ENCODE measurements at regions not wholly inside any gene's neighbourhood (a gene's known extent, or its start where the extent isn't known, plus 50 kb on each side); places are given as distances from the start of the nearest gene placed in this dataset.
"Not testable (repeated sequence)": the region's sequence is repeated elsewhere in the genome, so short reads cannot be mapped to it uniquely, and the experiment has no call there.

DNA sequence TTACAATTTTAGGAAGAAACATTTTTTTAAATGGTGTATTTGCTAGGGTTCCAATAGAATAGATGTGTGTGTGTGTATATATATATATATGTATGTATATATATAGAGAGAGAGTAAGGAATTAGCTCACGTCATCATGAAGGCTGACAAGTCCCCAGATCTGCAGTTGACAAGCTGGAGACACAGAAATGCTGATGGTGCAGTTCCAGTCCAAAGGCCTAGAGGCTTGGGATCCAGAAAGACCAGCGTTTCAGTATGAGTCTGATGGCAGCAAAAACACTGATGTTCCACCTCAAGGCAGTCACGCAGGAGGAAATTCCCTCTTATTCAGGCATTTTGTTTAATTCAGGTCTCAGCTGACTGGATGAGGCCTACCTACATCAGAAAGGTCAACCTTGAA is 386.8 kb downstream of the PTH2R start:
- Histone ChIP-seq H3K9ac (ENCODE audit: low read depth in 1 of 2, low read length in 2 of 2) (no peak overlapping the region), H3K36me3 (ENCODE audit: control insufficient read depth in 1 of 2, insufficient read depth in 2 of 2, low read length in 2 of 2) (no peaks in the 10 kb centered on the region)

DNA sequence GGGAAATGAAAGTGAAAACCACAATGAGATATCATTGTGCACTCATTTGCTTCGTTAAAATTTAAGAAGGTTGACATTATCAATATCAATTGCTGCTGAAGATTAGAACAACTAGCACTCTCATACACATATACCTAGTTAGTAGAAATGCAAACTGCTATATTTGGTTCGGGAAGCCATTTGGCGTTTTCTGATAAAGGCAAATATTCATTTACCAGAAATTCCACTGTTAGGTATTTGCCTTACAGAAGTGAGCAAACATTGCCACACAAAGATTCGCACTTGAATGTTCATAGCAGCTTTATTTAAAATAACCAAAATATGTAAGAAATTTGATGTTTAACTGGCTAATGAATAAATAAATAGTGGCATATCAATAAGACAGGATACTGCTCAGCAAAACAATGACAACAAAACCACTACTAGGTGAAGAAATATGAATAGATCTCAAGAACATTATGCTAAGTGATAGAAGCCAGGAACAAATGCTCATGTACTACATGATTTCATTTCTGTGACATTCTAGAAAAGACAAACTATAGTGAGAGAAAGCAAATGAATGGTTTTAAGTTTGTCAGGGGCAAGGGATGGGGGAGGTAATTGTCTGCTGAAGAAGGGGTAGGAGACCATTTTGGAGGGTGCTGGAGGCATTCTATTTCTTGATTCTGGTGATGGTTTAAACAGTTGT is 387.8 kb downstream of the PTH2R start:
- Histone ChIP-seq H3K9ac (ENCODE audit: low read depth in 1 of 2, low read length in 2 of 2) (no peak overlapping the region), H3K36me3 (ENCODE audit: control insufficient read depth in 1 of 2, insufficient read depth in 2 of 2, low read length in 2 of 2) (no peaks in the 10 kb centered on the region), H3K27me3 (ENCODE audit: control insufficient read depth in 1 of 2, insufficient read depth in 2 of 2, low read length in 2 of 2) (no peaks in the 10 kb centered on the region), H3K9me3 (ENCODE audit: control insufficient read depth in 1 of 2, low read length in 2 of 2) (no peaks in the 10 kb centered on the region), H3K4me3 (ENCODE audit: low read depth in 1 of 2, low read length in 2 of 2) (no peak overlapping the region), H3K4me1 (ENCODE audit: control insufficient read depth in 1 of 2, insufficient read depth in 2 of 2, low read length in 2 of 2) (no peaks in the 10 kb centered on the region), H3K27ac (ENCODE audit: low read depth, low read length) (no peak overlapping the region)

More for the DNA sequence above, 386.8 kb downstream of the PTH2R start:
- no peak overlapping the region for H3K27ac ChIP-seq (ENCODE audit: low read depth, low read length)
- no peak overlapping the region for H3K4me3 ChIP-seq (ENCODE audit: low read depth in 1 of 2, low read length in 2 of 2)
- no peaks in the 10 kb centered on the region for H3K4me1 ChIP-seq (ENCODE audit: control insufficient read depth in 1 of 2, insufficient read depth in 2 of 2, low read length in 2 of 2)
- H3K9me3 ChIP-seq (ENCODE audit: control insufficient read depth in 1 of 2, low read length in 2 of 2), result no peaks in the 10 kb centered on the region
- no peaks in the 10 kb centered on the region for H3K27me3 ChIP-seq (ENCODE audit: control insufficient read depth in 1 of 2, insufficient read depth in 2 of 2, low read length in 2 of 2)

DNA sequence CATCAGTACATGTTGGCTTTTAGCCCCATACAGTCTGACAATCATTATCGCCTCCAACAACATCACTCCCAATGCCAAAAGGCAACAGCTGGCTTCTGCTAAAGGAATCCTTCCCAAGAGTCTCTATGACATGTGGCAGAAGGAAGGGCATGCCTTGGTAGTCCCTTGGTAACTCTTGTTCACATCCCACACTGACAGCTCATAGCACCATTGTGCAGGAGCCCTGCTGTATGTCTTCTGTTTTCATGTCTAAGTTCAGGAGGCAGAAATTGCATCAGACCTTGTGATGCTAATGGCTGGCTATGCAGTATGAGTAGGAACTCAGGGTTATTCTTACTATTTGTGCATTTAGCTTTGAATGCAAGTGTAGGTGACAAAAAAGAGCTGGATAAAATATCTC is 392.1 kb downstream of the PTH2R start:
- Histone ChIP-seq H3K9me3 (ENCODE audit: control insufficient read depth in 1 of 2, low read length in 2 of 2) (no peaks in the 10 kb centered on the region), H3K9ac (ENCODE audit: low read depth in 1 of 2, low read length in 2 of 2) (no peak overlapping the region), H3K36me3 (ENCODE audit: control insufficient read depth in 1 of 2, insufficient read depth in 2 of 2, low read length in 2 of 2) (no peaks in the 10 kb centered on the region), H3K27me3 (ENCODE audit: control insufficient read depth in 1 of 2, insufficient read depth in 2 of 2, low read length in 2 of 2) (no peaks in the 10 kb centered on the region), H3K4me3 (ENCODE audit: low read depth in 1 of 2, low read length in 2 of 2) (no peak overlapping the region), H3K4me1 (ENCODE audit: control insufficient read depth in 1 of 2, insufficient read depth in 2 of 2, low read length in 2 of 2) (no peaks in the 10 kb centered on the region), H3K27ac (ENCODE audit: low read depth, low read length) (no peak overlapping the region)

DNA sequence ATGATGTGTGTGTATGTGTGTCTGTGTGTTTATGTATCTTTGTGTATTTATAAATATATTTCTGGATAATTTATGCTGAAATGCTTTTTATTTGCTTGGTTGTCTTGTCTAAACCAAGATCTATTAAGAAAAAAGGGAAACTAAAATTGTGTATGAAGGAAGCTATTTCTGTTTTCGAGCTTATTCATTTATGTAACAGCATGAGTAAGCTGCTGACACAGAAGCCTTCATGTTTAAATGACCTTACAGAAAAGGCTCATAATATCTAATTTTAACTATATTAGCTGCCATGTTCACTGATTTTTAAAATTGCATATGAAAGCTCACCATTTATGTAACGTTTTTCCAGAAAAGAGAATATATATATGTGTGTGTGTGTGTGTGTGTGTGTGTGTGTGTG is 392.8 kb downstream of the PTH2R start:
- Histone ChIP-seq H3K27ac (ENCODE audit: low read depth, low read length) (no peak overlapping the region), H3K4me3 (ENCODE audit: low read depth in 1 of 2, low read length in 2 of 2) (no peak overlapping the region), H3K9ac (ENCODE audit: low read depth in 1 of 2, low read length in 2 of 2) (no peak overlapping the region), H3K27me3 (ENCODE audit: control insufficient read depth in 1 of 2, insufficient read depth in 2 of 2, low read length in 2 of 2) (no peaks in the 10 kb centered on the region), H3K9me3 (ENCODE audit: control insufficient read depth in 1 of 2, low read length in 2 of 2) (no peaks in the 10 kb centered on the region), H3K36me3 (ENCODE audit: control insufficient read depth in 1 of 2, insufficient read depth in 2 of 2, low read length in 2 of 2) (no peaks in the 10 kb centered on the region), H3K4me1 (ENCODE audit: control insufficient read depth in 1 of 2, insufficient read depth in 2 of 2, low read length in 2 of 2) (no peaks in the 10 kb centered on the region)

DNA sequence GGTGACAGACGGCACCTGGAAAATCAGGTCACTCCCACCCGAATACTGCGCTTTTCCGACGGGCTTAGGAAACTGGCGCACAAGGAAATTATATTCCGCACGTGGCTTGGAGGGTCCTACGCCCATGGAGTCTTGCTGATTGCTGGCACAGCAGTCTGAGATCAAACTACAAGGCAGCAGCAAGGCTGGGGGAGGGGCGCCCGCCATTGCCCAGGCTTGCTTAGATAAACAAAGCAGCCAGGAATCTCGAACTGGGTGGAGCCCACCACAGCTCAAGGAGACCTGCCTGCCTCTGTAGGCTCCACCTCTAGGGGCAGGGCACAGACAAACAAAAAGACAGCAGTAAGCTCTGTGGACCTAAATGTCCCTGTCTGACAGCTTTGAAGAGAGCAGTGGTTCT is 394.3 kb downstream of the PTH2R start:
- not testable (repeated sequence) for H3K9me3 ChIP-seq (ENCODE audit: control insufficient read depth in 1 of 2, low read length in 2 of 2); H3K9ac ChIP-seq (ENCODE audit: low read depth in 1 of 2, low read length in 2 of 2); H3K27me3 ChIP-seq (ENCODE audit: control insufficient read depth in 1 of 2, insufficient read depth in 2 of 2, low read length in 2 of 2)

DNA sequence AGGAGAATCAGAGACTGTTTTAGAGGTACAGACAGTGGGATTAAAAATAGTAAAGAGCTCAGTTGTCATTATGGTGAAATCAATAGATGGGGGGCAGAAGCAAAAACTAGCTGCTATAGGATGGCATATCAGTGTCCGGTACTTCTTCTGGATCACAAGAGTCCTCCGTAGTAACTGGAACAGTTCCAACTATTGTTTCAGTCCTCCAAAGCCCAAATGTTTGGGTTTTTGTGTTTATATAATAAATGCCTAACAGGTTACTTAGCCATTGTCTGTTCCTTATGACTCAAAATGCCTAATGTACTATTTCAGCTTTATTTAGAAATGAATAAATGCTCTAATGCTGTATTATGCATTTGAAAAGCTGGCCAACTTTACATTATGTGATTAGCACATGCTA is 401.2 kb downstream of the PTH2R start:
- Histone ChIP-seq H3K4me1 (ENCODE audit: control insufficient read depth in 1 of 2, insufficient read depth in 2 of 2, low read length in 2 of 2) (no peaks in the 10 kb centered on the region), H3K36me3 (ENCODE audit: control insufficient read depth in 1 of 2, insufficient read depth in 2 of 2, low read length in 2 of 2) (no peaks in the 10 kb centered on the region), H3K4me3 (ENCODE audit: low read depth in 1 of 2, low read length in 2 of 2) (no peak overlapping the region), H3K27me3 (ENCODE audit: control insufficient read depth in 1 of 2, insufficient read depth in 2 of 2, low read length in 2 of 2) (no peaks in the 10 kb centered on the region), H3K9ac (ENCODE audit: low read depth in 1 of 2, low read length in 2 of 2) (no peak overlapping the region), H3K9me3 (ENCODE audit: control insufficient read depth in 1 of 2, low read length in 2 of 2) (no peaks in the 10 kb centered on the region), H3K27ac (ENCODE audit: low read depth, low read length) (no peak overlapping the region)

More for the DNA sequence above, 394.3 kb downstream of the PTH2R start:
- not testable (repeated sequence) for H3K4me1 ChIP-seq (ENCODE audit: control insufficient read depth in 1 of 2, insufficient read depth in 2 of 2, low read length in 2 of 2); H3K36me3 ChIP-seq (ENCODE audit: control insufficient read depth in 1 of 2, insufficient read depth in 2 of 2, low read length in 2 of 2); H3K4me3 ChIP-seq (ENCODE audit: low read depth in 1 of 2, low read length in 2 of 2); H3K27ac ChIP-seq (ENCODE audit: low read depth, low read length)

DNA sequence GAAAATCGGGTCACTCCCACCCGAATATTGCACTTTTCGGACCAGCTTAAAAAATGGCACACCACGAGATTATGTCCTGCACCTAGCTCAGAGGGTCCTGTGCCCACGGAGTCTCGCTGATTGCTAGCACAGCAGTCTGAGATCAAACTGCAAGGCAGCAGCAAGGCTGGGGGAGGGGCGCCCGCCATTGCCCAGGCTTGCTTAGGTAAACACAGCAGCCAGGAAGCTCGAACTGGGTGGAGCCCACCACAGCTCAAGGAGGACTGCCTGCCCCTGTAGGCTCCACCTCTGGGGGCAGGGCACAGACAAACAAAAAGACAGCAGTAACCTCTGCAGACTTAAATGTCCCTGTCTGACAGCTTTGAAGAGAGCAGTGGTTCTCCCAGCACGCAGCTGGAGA is 405.3 kb downstream of the PTH2R start:
- H3K36me3 ChIP-seq (ENCODE audit: control insufficient read depth in 1 of 2, insufficient read depth in 2 of 2, low read length in 2 of 2); H3K9ac ChIP-seq (ENCODE audit: low read depth in 1 of 2, low read length in 2 of 2); H3K4me1 ChIP-seq (ENCODE audit: control insufficient read depth in 1 of 2, insufficient read depth in 2 of 2, low read length in 2 of 2): not testable (repeated sequence)

DNA sequence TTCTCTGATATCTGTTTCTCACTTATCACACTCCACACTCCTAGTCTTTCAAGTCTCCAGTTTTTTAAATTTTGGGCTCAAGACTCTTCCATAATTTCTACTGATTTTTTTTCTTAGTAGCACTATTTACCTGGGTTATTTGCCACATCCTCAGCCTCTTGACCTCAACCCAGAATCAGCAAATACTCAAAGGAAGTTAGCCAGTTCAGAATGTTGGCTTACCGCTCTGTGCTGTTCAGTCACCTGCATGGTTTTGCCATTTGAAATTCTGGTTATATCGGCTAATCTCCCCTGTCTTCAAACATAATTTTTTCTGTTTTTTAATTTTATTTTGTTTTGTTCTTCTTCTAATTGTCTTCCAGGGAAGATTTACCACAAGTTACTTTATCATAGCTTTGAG is 412.6 kb downstream of the PTH2R start:
- no peak overlapping the region for H3K9ac ChIP-seq (ENCODE audit: low read depth in 1 of 2, low read length in 2 of 2)
- no peaks in the 10 kb centered on the region for H3K4me1 ChIP-seq (ENCODE audit: control insufficient read depth in 1 of 2, insufficient read depth in 2 of 2, low read length in 2 of 2)
- H3K36me3 ChIP-seq (ENCODE audit: control insufficient read depth in 1 of 2, insufficient read depth in 2 of 2, low read length in 2 of 2), result no peaks in the 10 kb centered on the region
- no peaks in the 10 kb centered on the region for H3K9me3 ChIP-seq (ENCODE audit: control insufficient read depth in 1 of 2, low read length in 2 of 2)
- H3K27ac ChIP-seq (ENCODE audit: low read depth, low read length), result no peak overlapping the region
- H3K27me3 ChIP-seq (ENCODE audit: control insufficient read depth in 1 of 2, insufficient read depth in 2 of 2, low read length in 2 of 2), result no peaks in the 10 kb centered on the region
- H3K4me3 ChIP-seq (ENCODE audit: low read depth in 1 of 2, low read length in 2 of 2), result no peak overlapping the region

More for the DNA sequence above, 405.3 kb downstream of the PTH2R start:
- not testable (repeated sequence) for H3K9me3 ChIP-seq (ENCODE audit: control insufficient read depth in 1 of 2, low read length in 2 of 2); H3K4me3 ChIP-seq (ENCODE audit: low read depth in 1 of 2, low read length in 2 of 2); H3K27me3 ChIP-seq (ENCODE audit: control insufficient read depth in 1 of 2, insufficient read depth in 2 of 2, low read length in 2 of 2); H3K27ac ChIP-seq (ENCODE audit: low read depth, low read length)

DNA sequence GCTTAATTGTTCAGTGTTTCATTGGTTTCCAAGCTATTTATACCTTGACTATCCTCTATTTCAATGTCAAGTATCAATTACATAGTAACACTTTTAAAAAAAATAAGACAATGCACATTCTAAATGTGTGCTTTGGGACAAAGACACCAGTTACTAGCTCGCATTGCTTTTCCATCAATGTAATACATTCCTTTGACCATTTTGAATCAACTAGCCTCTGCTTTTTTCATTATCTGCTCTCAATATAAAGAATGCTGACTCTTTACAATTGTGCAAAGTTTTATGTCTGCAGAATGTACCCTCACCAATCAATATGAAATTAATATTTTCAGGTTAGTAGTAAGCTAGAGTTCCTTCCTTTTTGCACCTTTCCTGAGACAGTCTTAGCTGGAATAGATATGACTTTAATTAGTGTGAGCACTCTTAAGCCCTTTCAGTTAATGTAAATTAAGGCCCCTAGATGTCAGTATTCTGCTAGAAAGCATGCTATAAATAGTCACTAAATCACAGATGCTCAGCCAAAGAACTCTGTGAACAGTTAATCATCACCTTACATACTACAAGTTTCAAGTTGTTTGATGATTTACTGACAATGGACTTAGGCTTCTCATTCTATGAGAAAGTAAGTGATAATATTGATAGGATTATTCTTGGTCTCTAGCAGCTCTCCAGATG is 413.6 kb downstream of the PTH2R start:
- Histone ChIP-seq H3K27me3 (ENCODE audit: control insufficient read depth in 1 of 2, insufficient read depth in 2 of 2, low read length in 2 of 2) (no peaks in the 10 kb centered on the region), H3K4me1 (ENCODE audit: control insufficient read depth in 1 of 2, insufficient read depth in 2 of 2, low read length in 2 of 2) (no peaks in the 10 kb centered on the region), H3K4me3 (ENCODE audit: low read depth in 1 of 2, low read length in 2 of 2) (no peak overlapping the region), H3K27ac (ENCODE audit: low read depth, low read length) (no peak overlapping the region), H3K36me3 (ENCODE audit: control insufficient read depth in 1 of 2, insufficient read depth in 2 of 2, low read length in 2 of 2) (no peaks in the 10 kb centered on the region), H3K9ac (ENCODE audit: low read depth in 1 of 2, low read length in 2 of 2) (no peak overlapping the region), H3K9me3 (ENCODE audit: control insufficient read depth in 1 of 2, low read length in 2 of 2) (no peaks in the 10 kb centered on the region)

DNA sequence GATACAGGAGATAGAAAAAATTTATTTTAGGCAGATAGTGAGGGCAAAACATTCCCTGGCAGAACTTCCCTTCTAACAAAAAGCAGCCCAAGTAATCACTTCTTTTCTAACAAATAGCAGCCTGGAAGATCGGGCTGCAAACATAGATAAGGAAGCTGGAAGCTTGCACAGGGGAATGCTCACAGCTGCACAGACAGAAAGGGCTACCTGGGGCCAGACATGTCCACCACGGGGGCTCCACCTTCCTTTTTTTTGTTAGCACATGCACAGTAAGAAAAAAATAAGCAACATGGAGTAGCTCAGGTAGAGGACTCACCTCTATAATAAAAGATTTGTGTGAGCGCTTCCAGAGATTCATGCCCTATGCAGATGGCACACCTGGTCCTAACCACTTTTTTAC is 420.5 kb downstream of the PTH2R start:
- H3K36me3 ChIP-seq (ENCODE audit: control insufficient read depth in 1 of 2, insufficient read depth in 2 of 2, low read length in 2 of 2), result no peaks in the 10 kb centered on the region
- H3K27ac ChIP-seq (ENCODE audit: low read depth, low read length), result no peak overlapping the region
- no peak overlapping the region for H3K4me3 ChIP-seq (ENCODE audit: low read depth in 1 of 2, low read length in 2 of 2)
- H3K9ac ChIP-seq (ENCODE audit: low read depth in 1 of 2, low read length in 2 of 2), result no peak overlapping the region
- no peaks in the 10 kb centered on the region for H3K9me3 ChIP-seq (ENCODE audit: control insufficient read depth in 1 of 2, low read length in 2 of 2)
- H3K4me1 ChIP-seq (ENCODE audit: control insufficient read depth in 1 of 2, insufficient read depth in 2 of 2, low read length in 2 of 2), result no peaks in the 10 kb centered on the region
- H3K27me3 ChIP-seq (ENCODE audit: control insufficient read depth in 1 of 2, insufficient read depth in 2 of 2, low read length in 2 of 2), result no peaks in the 10 kb centered on the region
